ENCODE measurements at regions not wholly inside any gene's neighbourhood (a gene's known extent, or its start where the extent isn't known, plus 50 kb on each side); places are given as distances from the start of the nearest gene placed in this dataset.
A peak's percentile ranks its signal among the peaks of the same experiment; 100 is the strongest.
"Not testable (repeated sequence)": the region's sequence is repeated elsewhere in the genome, so short reads cannot be mapped to it uniquely, and the experiment has no call there.

GRCh38 chr9:32177396-32177795, 207.0 kb upstream of the ACO1 start:
- DNase-seq: no peak

GRCh38 chr9:32180597-32180996, 203.8 kb upstream of the ACO1 start:
- no peak for DNase-seq

GRCh38 chr9:32200241-32200640, 184.2 kb upstream of the ACO1 start:
- no peak for DNase-seq

GRCh38 chr9:32200896-32201295, 183.5 kb upstream of the ACO1 start:
- peak; percentile 11 for DNase-seq

GRCh38 chr9:32209164-32209563, 175.3 kb upstream of the ACO1 start:
- not testable (repeated sequence) for DNase-seq

GRCh38 chr9:32218100-32218767, 166.2 kb upstream of the ACO1 start:
- DNase-seq: no peak

- no peak for DNase-seq
Measured at GRCh38 chr9:32220750-32221149, 163.7 kb upstream of the ACO1 start.

GRCh38 chr9:32234451-32234850, 150.0 kb upstream of the ACO1 start:
- no peak for DNase-seq

GRCh38 chr9:32247168-32247567, 137.3 kb upstream of the ACO1 start:
- DNase-seq: no peak

GRCh38 chr9:32248189-32248712, 136.2 kb upstream of the ACO1 start:
- no peak for DNase-seq

GRCh38 chr9:32251539-32251938, 132.9 kb upstream of the ACO1 start:
- DNase-seq: peak; percentile 89

- DNase-seq: no peak
Measured at GRCh38 chr9:32253731-32254130, 130.7 kb upstream of the ACO1 start.

GRCh38 chr9:32255026-32255425, 129.4 kb upstream of the ACO1 start:
- no peak for DNase-seq

- DNase-seq: no peak
Measured at GRCh38 chr9:32258482-32258881, 126.0 kb upstream of the ACO1 start.

GRCh38 chr9:32260151-32260862, 124.1 kb upstream of the ACO1 start:
- DNase-seq: peak; percentile 54

- peak; percentile 22 for DNase-seq
Measured at GRCh38 chr9:32264170-32264864, 120.1 kb upstream of the ACO1 start.

GRCh38 chr9:32265037-32265436, 119.4 kb upstream of the ACO1 start:
- no peak for DNase-seq

GRCh38 chr9:32278991-32279390, 105.5 kb upstream of the ACO1 start:
- no peak for DNase-seq

GRCh38 chr9:32289756-32290155, 94.7 kb upstream of the ACO1 start:
- no peak for DNase-seq

GRCh38 chr9:32291370-32291769, 93.1 kb upstream of the ACO1 start:
- no peak for DNase-seq

GRCh38 chr9:32292611-32293010, 91.8 kb upstream of the ACO1 start:
- DNase-seq: no peak

- no peak for DNase-seq
Measured at GRCh38 chr9:32293091-32293490, 91.4 kb upstream of the ACO1 start.

GRCh38 chr9:32294106-32294505, 90.3 kb upstream of the ACO1 start:
- no peak for DNase-seq

- no peak for DNase-seq
Measured at GRCh38 chr9:32300373-32300772, 84.1 kb upstream of the ACO1 start.

All from NCI-H69 (cell line).